ENCODE measurements at regions not wholly inside any gene's neighbourhood (a gene's known extent, or its start where the extent isn't known, plus 50 kb on each side); places are given as distances from the start of the nearest gene placed in this dataset.

- TF ChIP-seq POLR2AphosphoS5 (IDR thresholded peaks at IDR 0.05) (no peak), POLR2A (IDR thresholded peaks at IDR 0.05; ENCODE audit: low read depth) (no peak)
- TF ChIP-seq, protein P1, sequence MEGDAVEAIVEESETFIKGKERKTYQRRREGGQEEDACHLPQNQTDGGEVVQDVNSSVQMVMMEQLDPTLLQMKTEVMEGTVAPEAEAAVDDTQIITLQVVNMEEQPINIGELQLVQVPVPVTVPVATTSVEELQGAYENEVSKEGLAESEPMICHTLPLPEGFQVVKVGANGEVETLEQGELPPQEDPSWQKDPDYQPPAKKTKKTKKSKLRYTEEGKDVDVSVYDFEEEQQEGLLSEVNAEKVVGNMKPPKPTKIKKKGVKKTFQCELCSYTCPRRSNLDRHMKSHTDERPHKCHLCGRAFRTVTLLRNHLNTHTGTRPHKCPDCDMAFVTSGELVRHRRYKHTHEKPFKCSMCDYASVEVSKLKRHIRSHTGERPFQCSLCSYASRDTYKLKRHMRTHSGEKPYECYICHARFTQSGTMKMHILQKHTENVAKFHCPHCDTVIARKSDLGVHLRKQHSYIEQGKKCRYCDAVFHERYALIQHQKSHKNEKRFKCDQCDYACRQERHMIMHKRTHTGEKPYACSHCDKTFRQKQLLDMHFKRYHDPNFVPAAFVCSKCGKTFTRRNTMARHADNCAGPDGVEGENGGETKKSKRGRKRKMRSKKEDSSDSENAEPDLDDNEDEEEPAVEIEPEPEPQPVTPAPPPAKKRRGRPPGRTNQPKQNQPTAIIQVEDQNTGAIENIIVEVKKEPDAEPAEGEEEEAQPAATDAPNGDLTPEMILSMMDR (IDR thresholded peaks at IDR 0.05) = no peak
Measured at GRCh38 chr22:34035209-34035608, 114.9 kb upstream of the LARGE1 start.
